ENCODE measurements at regions not wholly inside any gene's neighbourhood (a gene's known extent, or its start where the extent isn't known, plus 50 kb on each side); places are given as distances from the start of the nearest gene placed in this dataset.

- DNase-seq, result no peak
Measured at GRCh38 chr7:32131091-32131490, 60.9 kb upstream of the PDE1C start.

GRCh38 chr7:32126843-32127242, 56.6 kb upstream of the PDE1C start:
- DNase-seq, result no peak

Measured in DMS153 (cell line).